NCI-H510A (cell line): ENCODE measurements at regions not wholly inside any gene's neighbourhood (a gene's known extent, or its start where the extent isn't known, plus 50 kb on each side); places are given as distances from the start of the nearest gene placed in this dataset.

Experiments
- DNase-seq: peaks from one replicate; lab custom pipeline; 2025; lab: John Stamatoyannopoulos, UW

- DNase-seq = no peak
Observed at GRCh38 chr11:69378303-69379141, 84.6 kb downstream of the MYEOV start.

- DNase-seq = no peak
Observed at GRCh38 chr11:69380451-69380901, 86.5 kb downstream of the MYEOV start.

GRCh38 chr11:69380921-69381581, 87.1 kb downstream of the MYEOV start:
- no peak for DNase-seq

GRCh38 chr11:69381681-69382130, 87.8 kb downstream of the MYEOV start:
- DNase-seq = no peak

GRCh38 chr11:69382131-69383128, 88.5 kb downstream of the MYEOV start:
- no peak for DNase-seq

GRCh38 chr11:69383372-69384250, 89.7 kb downstream of the MYEOV start:
- DNase-seq = no peak

- no peak for DNase-seq
Observed at GRCh38 chr11:69384251-69385143, 90.5 kb downstream of the MYEOV start.

GRCh38 chr11:69385144-69385820, 91.3 kb downstream of the MYEOV start:
- DNase-seq = no peak

GRCh38 chr11:69385832-69386427, 92.0 kb downstream of the MYEOV start:
- no peak for DNase-seq

GRCh38 chr11:69386594-69387408, 92.8 kb downstream of the MYEOV start:
- no peak for DNase-seq

GRCh38 chr11:69387409-69387885, 93.5 kb downstream of the MYEOV start:
- DNase-seq = no peak

GRCh38 chr11:69388210-69388609, 93.3 kb upstream of the LINC01488 start:
- DNase-seq = no peak

GRCh38 chr11:69388661-69389060, 92.8 kb upstream of the LINC01488 start:
- no peak for DNase-seq

- no peak for DNase-seq
Observed at GRCh38 chr11:69390561-69390960, 90.9 kb upstream of the LINC01488 start.

GRCh38 chr11:69391192-69392103, 90.0 kb upstream of the LINC01488 start:
- DNase-seq = no peak

GRCh38 chr11:69392104-69392653, 89.3 kb upstream of the LINC01488 start:
- no peak for DNase-seq
